GM18861 (cell line): ENCODE measurements at regions not wholly inside any gene's neighbourhood (a gene's known extent, or its start where the extent isn't known, plus 50 kb on each side); places are given as distances from the start of the nearest gene placed in this dataset.
"Not testable (repeated sequence)": the region's sequence is repeated elsewhere in the genome, so short reads cannot be mapped to it uniquely, and the experiment has no call there.

Experiments
- ATAC-seq: cut with Tn5 transposase; IDR thresholded peaks from one replicate; pipeline ENCODE4 v1.9.1; 2021; ENCODE audit not compliant: unreplicated experiment

- no peak for ATAC-seq
These were observed 84.7 kb downstream of the IRX5 start for GRCh38 chr16:55015181-55015913.

DNA sequence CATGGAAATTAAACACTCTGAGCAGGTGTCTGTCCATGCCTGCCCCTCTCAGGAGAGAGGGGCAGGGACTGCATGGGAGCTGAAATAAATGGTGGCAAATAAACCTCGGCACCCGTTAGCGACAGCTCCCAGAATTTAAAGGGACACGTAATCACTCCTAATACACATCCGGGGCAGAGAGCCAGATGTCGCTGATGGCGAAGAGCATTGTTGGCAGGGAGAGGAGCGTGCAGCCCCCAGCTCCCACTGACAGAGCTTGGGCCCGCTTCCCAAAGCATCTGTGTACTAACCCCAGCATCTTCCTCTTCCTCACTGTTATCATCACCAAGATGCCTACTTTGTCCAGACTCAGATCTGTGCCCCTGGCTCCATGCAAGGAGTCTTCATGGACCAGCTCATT is 85.8 kb downstream of the IRX5 start:
- ATAC-seq, result no peak

GRCh38 chr16:55017321-55017720 is 86.7 kb downstream of the IRX5 start:
- no peak for ATAC-seq

GRCh38 chr16:55018881-55019280 is 88.2 kb downstream of the IRX5 start:
- no peak for ATAC-seq

DNA sequence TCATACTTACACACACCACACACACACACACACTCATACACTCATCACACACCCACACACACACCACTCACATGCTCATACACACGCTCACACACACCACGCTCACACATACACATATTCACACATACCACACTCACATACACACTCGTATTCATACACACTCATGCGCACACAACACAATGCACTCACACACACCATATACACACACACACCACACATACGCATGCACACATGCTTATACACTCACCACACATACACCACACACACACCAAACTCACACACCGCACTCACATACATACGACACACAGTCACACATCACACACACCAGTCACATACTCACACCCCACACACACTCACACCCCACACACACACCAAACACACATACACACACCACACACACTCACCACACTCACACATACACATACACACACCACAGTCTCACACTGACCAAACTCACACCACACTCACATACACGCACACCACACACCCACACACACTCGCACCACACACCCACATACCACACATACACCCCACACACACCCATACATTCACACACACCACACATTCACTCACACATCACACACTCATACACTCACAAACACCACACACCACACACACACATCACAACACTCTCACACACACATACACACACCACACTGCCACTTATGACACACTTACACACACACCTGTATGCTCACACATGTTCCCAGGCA is 88.9 kb downstream of the IRX5 start:
- no peak for ATAC-seq

DNA sequence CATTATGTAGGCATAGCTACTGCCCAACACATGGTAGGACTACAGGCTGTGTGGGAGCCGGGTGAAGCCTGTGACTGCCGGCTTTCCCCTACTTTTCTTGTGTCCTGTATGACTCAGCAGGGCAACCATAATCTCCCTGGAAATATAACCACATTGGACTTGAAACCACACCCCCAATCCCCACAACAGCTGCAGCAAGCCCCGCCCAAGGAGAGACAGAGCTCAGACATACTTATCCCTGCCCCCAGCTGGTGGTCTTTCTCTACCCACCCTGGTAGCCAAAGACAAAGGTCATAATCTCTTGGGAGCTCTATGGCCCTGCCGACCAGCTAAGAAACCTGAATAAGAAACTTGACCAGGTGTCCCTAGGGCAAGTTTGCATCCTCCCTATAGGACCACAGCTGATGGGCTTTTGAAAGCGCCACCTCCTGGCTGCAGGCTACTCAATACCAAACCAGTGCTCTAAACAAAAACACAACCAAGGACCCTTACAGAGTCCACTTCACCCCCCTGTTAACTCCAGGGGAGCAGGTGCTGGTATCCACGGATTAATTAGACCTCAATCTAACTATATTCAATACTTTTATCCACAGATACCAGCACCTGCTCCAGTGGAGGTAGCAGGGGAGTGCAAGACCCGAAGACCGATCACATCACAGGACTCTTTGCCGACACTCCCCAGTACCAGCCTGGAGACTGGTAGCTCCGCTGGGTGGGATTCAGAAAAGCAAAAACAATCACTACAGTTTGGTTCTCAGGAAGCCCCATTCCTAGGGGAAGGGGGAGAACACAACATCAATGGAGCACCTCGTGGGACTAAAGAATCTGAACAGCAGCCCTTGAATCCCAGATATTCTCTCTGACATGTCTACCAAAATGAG is 91.2 kb downstream of the IRX5 start:
- ATAC-seq, result no peak

GRCh38 chr16:55027260-55027659 is 96.6 kb downstream of the IRX5 start:
- not testable (repeated sequence) for ATAC-seq

DNA sequence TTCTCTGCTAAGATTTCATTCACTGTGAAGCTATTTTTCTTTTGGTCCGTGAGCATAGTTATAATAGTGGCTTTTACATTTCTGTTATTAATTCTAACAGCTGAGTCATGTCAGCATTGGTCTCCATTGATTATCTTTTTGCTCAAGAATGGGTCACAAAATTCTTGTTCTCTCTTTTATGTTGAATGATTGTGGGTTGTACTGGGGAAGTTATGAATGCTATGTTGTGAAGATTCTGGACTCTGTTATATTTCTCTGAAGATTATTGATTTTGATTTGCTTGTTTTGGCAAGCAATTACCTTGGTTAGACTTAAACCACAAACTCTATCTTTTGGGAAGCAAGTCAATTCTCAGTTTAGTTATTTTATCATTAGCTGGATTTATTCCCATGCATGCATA is 98.8 kb downstream of the IRX5 start:
- ATAC-seq, result no peak

DNA sequence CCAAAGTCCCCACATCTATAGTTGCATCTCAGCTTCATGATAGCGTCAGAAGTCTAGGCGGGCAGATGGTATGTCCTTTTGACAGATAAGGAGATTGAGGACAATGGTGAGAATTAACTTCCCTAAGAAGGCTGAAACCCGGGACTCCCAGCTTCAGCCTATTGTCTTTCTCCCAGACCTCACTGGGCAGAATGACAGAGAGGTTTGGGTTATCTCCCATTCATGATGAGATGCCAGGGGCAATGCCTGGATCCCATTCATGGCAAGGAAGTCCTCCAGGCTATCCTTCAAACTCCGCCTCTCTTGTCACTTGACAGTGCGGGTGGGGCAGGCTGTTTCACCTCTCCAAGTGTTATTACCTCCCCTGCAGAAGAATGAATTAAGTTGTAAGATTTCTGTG is 100.3 kb downstream of the IRX5 start:
- no peak for ATAC-seq

DNA sequence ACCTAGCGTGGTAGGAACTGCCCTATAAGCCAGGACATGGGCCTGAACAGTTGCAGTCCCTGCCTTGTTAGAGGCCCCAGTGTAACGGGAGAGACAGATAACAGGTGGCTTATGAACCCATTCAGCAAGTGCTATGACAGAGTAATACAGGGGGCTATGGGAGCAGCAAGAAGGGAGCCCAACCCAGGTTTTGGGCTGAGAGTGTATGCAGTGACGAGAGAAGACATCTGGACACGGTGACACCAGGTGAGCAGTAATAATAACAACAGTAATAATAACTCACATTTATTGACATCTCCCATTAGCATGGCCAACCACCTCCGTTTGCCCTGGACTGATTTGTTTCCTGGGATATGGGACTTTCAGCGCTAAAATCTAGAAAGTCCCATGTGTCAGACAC is 100.8 kb downstream of the IRX5 start:
- ATAC-seq, result no peak

- no peak for ATAC-seq
These were observed 102.8 kb downstream of the IRX5 start for GRCh38 chr16:55033225-55034156.

DNA sequence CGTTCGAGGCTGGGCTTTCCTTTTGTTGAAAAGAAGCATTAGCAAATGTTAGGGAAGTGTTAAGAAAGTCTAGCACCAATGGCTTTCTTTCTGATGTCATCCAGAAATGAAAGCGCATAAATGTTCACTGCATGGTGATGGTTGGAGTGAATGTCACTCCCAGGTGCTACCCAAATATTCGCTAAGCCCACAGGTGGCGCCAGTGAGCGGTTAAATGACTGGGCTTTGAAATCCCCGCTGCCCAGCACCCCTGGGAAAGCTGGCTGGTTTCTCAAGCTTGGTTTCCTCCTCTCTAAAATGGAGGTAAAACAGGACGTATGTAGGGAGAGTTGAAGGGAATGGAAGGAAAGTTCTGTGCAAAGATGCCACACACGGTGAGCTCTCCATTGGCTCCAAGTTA is 104.4 kb downstream of the IRX5 start:
- no peak for ATAC-seq

DNA sequence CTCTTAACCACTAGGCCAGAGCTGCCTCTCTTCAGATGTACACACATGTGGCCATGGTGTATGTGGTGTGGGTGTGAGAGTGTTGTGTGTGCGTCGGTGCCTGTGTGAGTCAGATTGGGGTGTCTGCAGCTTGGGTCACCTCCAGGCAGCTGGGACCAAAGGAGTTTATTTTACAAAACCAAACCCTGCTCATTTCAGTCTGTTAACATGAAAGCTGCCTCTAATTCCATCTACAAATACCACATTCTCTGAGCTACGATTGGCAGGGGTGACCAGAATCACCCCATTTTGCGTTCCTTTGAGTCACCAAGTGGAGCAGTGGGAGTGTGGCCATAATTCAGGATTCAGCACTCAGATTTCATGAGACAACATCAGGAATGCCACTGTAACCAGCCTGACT is 105.3 kb downstream of the IRX5 start:
- ATAC-seq, result no peak

DNA sequence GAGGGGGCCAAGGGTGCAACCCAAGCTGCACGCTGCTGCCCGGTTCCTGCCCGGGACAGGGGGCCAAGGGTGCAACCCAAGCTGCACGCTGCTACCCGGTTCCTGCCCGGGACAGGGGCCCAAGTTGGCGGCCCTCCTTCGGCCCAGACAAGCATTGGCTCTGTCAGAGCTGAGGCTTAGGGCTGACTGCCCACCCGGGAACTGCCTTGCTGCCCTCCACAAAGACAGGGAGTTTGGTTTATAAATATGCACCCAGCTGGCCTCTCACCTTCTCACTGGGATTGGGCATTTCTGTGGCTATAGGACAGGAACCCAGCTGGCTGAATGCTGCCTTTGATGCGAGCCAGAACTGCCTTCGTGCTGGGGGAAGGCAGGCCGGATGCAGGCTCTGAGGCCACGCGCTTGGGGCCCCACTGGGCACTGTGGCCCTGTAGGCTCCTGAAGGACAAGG is 105.7 kb downstream of the IRX5 start:
- ATAC-seq, result no peak

DNA sequence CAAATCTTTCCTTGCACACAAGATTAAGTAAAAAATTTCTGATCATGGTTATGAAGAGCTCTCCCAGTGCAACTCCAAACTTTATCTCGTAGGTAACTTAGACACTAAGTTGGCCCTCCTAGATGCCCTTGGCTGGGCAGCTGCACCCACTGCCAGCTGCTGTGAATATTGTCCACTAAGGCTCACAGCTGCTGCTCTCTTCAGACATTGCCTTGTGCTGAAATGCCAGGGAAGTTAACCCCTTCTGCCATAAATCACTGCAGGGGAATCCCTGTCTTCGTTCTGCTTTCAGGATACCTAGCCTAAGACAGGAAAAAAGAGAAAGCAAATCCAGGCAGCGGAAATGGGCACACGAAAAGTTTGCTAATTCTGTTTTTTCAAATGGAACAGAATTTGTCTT is 106.4 kb downstream of the IRX5 start:
- ATAC-seq, result no peak

DNA sequence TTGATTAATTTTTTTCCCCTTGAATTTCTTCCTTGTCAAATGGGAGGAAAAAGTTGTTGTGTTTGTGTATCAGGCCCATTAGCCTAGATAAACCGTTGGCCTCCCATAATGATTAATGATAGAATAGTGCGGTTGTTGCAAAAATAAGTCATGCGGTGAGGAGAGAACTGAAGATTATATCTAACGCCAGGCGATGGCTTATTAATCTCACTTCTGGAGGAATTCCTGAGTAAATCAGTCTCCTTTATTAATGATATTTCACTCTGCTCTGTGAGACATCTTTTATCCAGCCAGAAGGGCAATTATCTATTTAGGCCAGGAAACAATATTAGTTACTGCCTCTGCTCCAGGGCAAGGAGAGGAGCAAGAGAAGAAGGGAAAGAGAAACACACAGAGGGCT is 107.3 kb downstream of the IRX5 start:
- ATAC-seq, result no peak

DNA sequence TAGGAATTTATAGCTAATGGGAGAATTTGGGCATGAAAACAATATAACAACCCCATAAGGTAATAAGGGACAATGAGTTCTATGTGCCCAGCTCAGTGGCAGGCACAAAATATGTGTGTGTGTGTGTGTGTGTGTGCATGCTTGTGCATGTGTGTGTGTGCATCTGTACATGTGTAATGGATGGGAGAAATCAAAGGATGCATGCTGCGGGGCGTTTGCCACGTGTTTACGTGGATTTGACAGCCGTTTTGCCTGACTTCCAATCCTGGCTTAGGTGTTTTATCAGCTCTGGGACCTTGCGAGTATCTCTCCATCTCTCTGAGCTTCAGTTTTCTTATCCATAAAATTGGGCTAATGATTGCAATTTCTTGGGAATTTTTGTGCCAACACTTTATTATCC is 108.4 kb downstream of the IRX5 start:
- ATAC-seq, result no peak

DNA sequence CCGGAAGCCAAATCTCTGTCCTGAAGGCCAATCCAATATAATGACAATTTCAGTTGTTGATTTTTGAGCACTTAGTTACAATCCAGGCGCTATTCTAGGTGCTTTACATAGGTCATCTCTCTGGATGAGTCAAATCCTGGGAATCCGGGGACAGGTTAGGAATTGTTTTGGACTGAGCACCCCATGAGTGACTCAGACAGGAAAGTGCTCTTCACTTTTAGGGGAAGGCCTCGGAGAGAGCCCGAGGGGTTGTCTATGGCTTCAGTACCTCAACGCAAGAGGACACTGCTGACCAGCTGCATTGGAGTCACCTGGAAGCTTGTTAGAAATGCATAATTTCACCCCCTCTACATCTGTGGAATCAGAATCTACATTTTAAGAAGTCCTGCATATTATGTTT is 108.8 kb downstream of the IRX5 start:
- no peak for ATAC-seq

DNA sequence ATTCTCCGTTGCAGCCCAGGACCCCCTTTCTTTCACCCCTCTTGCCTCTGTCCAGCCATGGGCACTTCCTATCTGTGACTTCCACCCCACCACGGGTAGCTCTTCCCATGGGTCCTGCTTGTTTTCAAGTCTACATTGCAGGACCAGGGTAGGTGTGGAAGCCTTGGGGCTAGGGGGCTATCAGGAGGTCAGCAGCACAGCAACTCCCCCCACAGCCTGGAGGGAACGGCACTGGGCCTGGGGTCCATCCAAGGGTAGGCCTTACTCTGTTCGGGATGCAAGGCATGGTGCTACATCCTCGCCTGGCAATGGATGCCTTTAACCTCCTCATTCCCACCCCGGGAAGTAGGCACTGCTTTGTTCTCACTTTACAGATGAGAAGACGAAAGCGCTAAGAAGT is 109.3 kb downstream of the IRX5 start:
- no peak for ATAC-seq

DNA sequence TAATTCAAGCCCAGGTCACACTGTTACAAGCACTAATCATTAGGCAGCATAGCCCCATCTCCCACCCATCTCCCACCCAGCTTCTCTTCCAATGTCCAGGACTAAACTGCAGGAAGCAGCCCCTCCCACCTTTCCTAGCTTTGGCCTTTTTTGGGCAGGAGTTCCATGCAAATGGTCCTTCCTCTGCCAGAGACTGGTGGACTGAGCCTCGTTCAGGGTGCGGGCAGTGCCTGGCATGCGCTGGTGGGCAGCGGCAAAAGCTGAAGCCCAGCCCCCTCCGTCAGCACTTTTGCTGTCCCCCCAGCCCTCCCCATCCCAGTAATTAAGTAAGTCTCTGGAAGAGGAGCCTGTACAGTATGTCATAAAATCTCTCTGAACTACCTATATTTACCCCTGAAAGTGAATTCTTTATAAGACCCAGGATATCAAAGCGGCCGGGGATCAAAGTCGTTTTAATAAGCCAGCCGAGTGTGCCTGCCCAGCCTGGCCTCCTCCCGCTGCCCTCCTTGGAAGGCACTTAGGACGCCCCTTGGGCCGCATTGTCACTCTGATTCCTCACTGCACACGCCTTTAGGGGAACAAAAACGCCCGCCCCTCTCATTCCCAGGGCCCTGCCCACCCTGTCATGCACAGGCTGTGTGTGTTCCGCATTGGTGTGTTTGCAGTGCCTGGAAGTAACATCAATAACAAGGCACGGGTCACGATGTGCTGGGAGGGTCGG is 109.9 kb downstream of the IRX5 start:
- no peak for ATAC-seq
